ENCODE measurements at regions not wholly inside any gene's neighbourhood (a gene's known extent, or its start where the extent isn't known, plus 50 kb on each side); places are given as distances from the start of the nearest gene placed in this dataset.
"Not testable (repeated sequence)": the region's sequence is repeated elsewhere in the genome, so short reads cannot be mapped to it uniquely, and the experiment has no call there.

- H3K27me3 ChIP-seq (ENCODE audit: control insufficient read depth, insufficient read depth, low read length): no peaks in the 10 kb centered on the region
- H3K4me1 ChIP-seq (ENCODE audit: control insufficient read depth, extremely low read depth, insufficient read depth, low read length): no peaks in the 10 kb centered on the region
- peaks cover 73% of the 10 kb centered on the region for H3K79me2 ChIP-seq (ENCODE audit: control insufficient read depth, insufficient read depth, low read length)
- no peak overlapping the region for H3K27ac ChIP-seq (ENCODE audit: insufficient read depth, low read length)
- H4K20me1 ChIP-seq (ENCODE audit: control insufficient read depth, extremely low read depth, insufficient read depth, low read length): peaks cover 4% of the 10 kb centered on the region
- H3K4me2 ChIP-seq (ENCODE audit: extremely low read depth, insufficient read depth, low read length): no peak overlapping the region
- H2AFZ ChIP-seq (ENCODE audit: low read length): no peak overlapping the region
- no peak overlapping the region for H3K9ac ChIP-seq (ENCODE audit: insufficient read depth, low read length)
- TF ChIP-seq CTCF (conservative IDR thresholded peaks at IDR 0.05 in 1 of 2, IDR thresholded peaks at IDR 0.05 in 1 of 2; ENCODE audit: low read depth in 1 of 2, low read length in 2 of 2) (no peak), EZH2 (IDR thresholded peaks at IDR 0.05; ENCODE audit: low read length, missing control alignments) (no peak)
- H3K4me3 ChIP-seq (replicated peaks in 1 of 4; ENCODE audit: control extremely low read depth in 1 of 4, insufficient read depth in 1 of 4, low read depth in 3 of 4, low read length in 4 of 4): no peak overlapping the region
- H3K9me3 ChIP-seq (ENCODE audit: control insufficient read depth, insufficient read depth, low read depth, low read length): no peaks in the 10 kb centered on the region
- H3K36me3 ChIP-seq (ENCODE audit: control insufficient read depth, insufficient read depth, low read length): peaks cover 2% of the 10 kb centered on the region
- DNase-seq (ENCODE audit: low read depth in 2 of 2): no peak
Measured at GRCh38 chr7:131083781-131084180, 243.9 kb upstream of the MKLN1 start.

- H4K20me1 ChIP-seq (ENCODE audit: control insufficient read depth, extremely low read depth, insufficient read depth, low read length); H3K27me3 ChIP-seq (ENCODE audit: control insufficient read depth, insufficient read depth, low read length); H3K36me3 ChIP-seq (ENCODE audit: control insufficient read depth, insufficient read depth, low read length); H3K27ac ChIP-seq (ENCODE audit: insufficient read depth, low read length); H2AFZ ChIP-seq (ENCODE audit: low read length); H3K4me1 ChIP-seq (ENCODE audit: control insufficient read depth, extremely low read depth, insufficient read depth, low read length); H3K9ac ChIP-seq (ENCODE audit: insufficient read depth, low read length); H3K9me3 ChIP-seq (ENCODE audit: control insufficient read depth, insufficient read depth, low read depth, low read length); DNase-seq (ENCODE audit: low read depth in 2 of 2); H3K4me2 ChIP-seq (ENCODE audit: extremely low read depth, insufficient read depth, low read length); H3K4me3 ChIP-seq (replicated peaks in 1 of 4; ENCODE audit: control extremely low read depth in 1 of 4, insufficient read depth in 1 of 4, low read depth in 3 of 4, low read length in 4 of 4): not testable (repeated sequence)
- peaks cover 71% of the 10 kb centered on the region for H3K79me2 ChIP-seq (ENCODE audit: control insufficient read depth, insufficient read depth, low read length)
Measured at GRCh38 chr7:131084336-131084735, 243.3 kb upstream of the MKLN1 start.

GRCh38 chr7:131087756-131088658 is 239.7 kb upstream of the MKLN1 start:
- H3K27ac ChIP-seq (ENCODE audit: insufficient read depth, low read length): no peak overlapping the region
- H2AFZ ChIP-seq (ENCODE audit: low read length): no peak overlapping the region
- H3K27me3 ChIP-seq (ENCODE audit: control insufficient read depth, insufficient read depth, low read length): no peaks in the 10 kb centered on the region
- no peak overlapping the region for H3K4me3 ChIP-seq (replicated peaks in 1 of 4; ENCODE audit: control extremely low read depth in 1 of 4, insufficient read depth in 1 of 4, low read depth in 3 of 4, low read length in 4 of 4)
- DNase-seq (ENCODE audit: low read depth in 2 of 2): no peak
- no peaks in the 10 kb centered on the region for H3K4me1 ChIP-seq (ENCODE audit: control insufficient read depth, extremely low read depth, insufficient read depth, low read length)
- no peak overlapping the region for H3K9ac ChIP-seq (ENCODE audit: insufficient read depth, low read length)
- H3K4me2 ChIP-seq (ENCODE audit: extremely low read depth, insufficient read depth, low read length): no peak overlapping the region
- TF ChIP-seq CTCF (conservative IDR thresholded peaks at IDR 0.05 in 1 of 2, IDR thresholded peaks at IDR 0.05 in 1 of 2; ENCODE audit: low read depth in 1 of 2, low read length in 2 of 2) (no peak), EZH2 (IDR thresholded peaks at IDR 0.05; ENCODE audit: low read length, missing control alignments) (no peak)
- H3K36me3 ChIP-seq (ENCODE audit: control insufficient read depth, insufficient read depth, low read length): peaks cover 4% of the 10 kb centered on the region
- H4K20me1 ChIP-seq (ENCODE audit: control insufficient read depth, extremely low read depth, insufficient read depth, low read length): peaks cover 4% of the 10 kb centered on the region
- peaks cover 72% of the 10 kb centered on the region for H3K79me2 ChIP-seq (ENCODE audit: control insufficient read depth, insufficient read depth, low read length)
- H3K9me3 ChIP-seq (ENCODE audit: control insufficient read depth, insufficient read depth, low read depth, low read length): no peaks in the 10 kb centered on the region
